GM12874 (cell line): ENCODE measurements at regions not wholly inside any gene's neighbourhood (a gene's known extent, or its start where the extent isn't known, plus 50 kb on each side); places are given as distances from the start of the nearest gene placed in this dataset.

Experiments
- CTCF ChIP-seq: IDR thresholded peaks from 2 replicates; pipeline ENCODE4 v1.5.1; 2011; ENCODE audit warnings: low read depth, mild to moderate bottlenecking, control low read depth, low read length, moderate library complexity; ENCODE audit not compliant: insufficient read depth

GRCh38 chr12:66755727-66756395, 77.0 kb upstream of the GRIP1 start:
- TF ChIP-seq CTCF: no peak

GRCh38 chr12:66756631-66757030, 77.8 kb upstream of the GRIP1 start:
- no peak for TF ChIP-seq CTCF

- TF ChIP-seq CTCF: no peak
Observed at GRCh38 chr12:66763467-66763866, 84.6 kb upstream of the GRIP1 start.

- TF ChIP-seq CTCF: no peak
Observed at GRCh38 chr12:66765204-66765603, 86.3 kb upstream of the GRIP1 start.

- no peak for TF ChIP-seq CTCF
Observed at GRCh38 chr12:66767536-66767935, 88.7 kb upstream of the GRIP1 start.

GRCh38 chr12:66768293-66768692, 89.4 kb upstream of the GRIP1 start:
- no peak for TF ChIP-seq CTCF

GRCh38 chr12:66774929-66775328, 96.1 kb upstream of the GRIP1 start:
- TF ChIP-seq CTCF: no peak
